HEK293 (cell line): ENCODE measurements at regions not wholly inside any gene's neighbourhood (a gene's known extent, or its start where the extent isn't known, plus 50 kb on each side); places are given as distances from the start of the nearest gene placed in this dataset.
A peak's percentile ranks its signal among the peaks of the same experiment; 100 is the strongest.
"Not testable (repeated sequence)": the region's sequence is repeated elsewhere in the genome, so short reads cannot be mapped to it uniquely, and the experiment has no call there.

Experiments used
- CTCF ChIA-PET: fragments of 350-600 bp; formaldehyde crosslinking; extraction: SDS; loops from one replicate; lab custom pipeline; 2021; ENCODE audit warnings: antibody characterized with exemption; lab: Yijun Ruan, JAX
- POLR2A ChIA-PET: fragments of 300-600 bp; formaldehyde crosslinking; extraction: SDS; loops from one replicate; lab custom pipeline; 2020; ENCODE audit warnings: antibody characterized with exemption, inconsistent platforms; lab: Yijun Ruan, JAX
- H3K27ac ChIP-seq: fragments of 200-500 bp; sonication (Bioruptor generic); 2 replicates; pipeline ENCODE4 v1.5.1; 2014; ENCODE audit warnings: low read depth, low read length, control low read depth, inconsistent platforms; ENCODE audit errors: extremely low read depth
- H3K36me3 ChIP-seq, 2 experiments: fragments of 200-500 bp in 1 of 2; sonication (Bioruptor generic) in 1 of 2; 1 replicate in 1 of 2; 2 replicates in 1 of 2; pipeline ENCODE4 v1.5.1; 2014 to 2017; ENCODE audit warnings: inconsistent platforms in 2 of 2, low read length in 2 of 2; ENCODE audit not compliant: control insufficient read depth in 2 of 2, insufficient read depth in 1 of 2
- H3K4me1 ChIP-seq: fragments of 200-500 bp; sonication (Bioruptor generic); 2 replicates; pipeline ENCODE4 v1.5.1; 2014; ENCODE audit warnings: mild to moderate bottlenecking, low read length, inconsistent platforms; ENCODE audit not compliant: control insufficient read depth, insufficient read depth
- H3K4me3 ChIP-seq: 2 replicates; pipeline ENCODE4 v1.5.1; 2011; ENCODE audit warnings: low read depth, mild to moderate bottlenecking, control low read depth, low read length, moderate library complexity
- H3K9me3 ChIP-seq: fragments of 200-500 bp; sonication (Bioruptor generic); 2 replicates; pipeline ENCODE4 v1.5.1; 2014; ENCODE audit warnings: low read depth, low read length, inconsistent platforms; ENCODE audit not compliant: control insufficient read depth, insufficient read depth
- REST ChIP-seq: fragments of 450-650 bp; formaldehyde crosslinking; IDR thresholded peaks from 2 replicates; pipeline ENCODE4 v1.5.1; 2016; ENCODE audit warnings: missing biosample characterization, missing genetic modification characterization
- ZBTB48 ChIP-seq: fragments of 450-650 bp; formaldehyde crosslinking; IDR thresholded peaks from 2 replicates; pipeline ENCODE4 v1.5.1; 2016; ENCODE audit warnings: missing biosample characterization, missing genetic modification characterization

GRCh38 chr11:67847896-67848875 lies 155.7 kb downstream of the UNC93B1 start:
- POLR2A ChIA-PET, H3K9me3 ChIP-seq, H3K4me3 ChIP-seq, H3K36me3 ChIP-seq, H3K27ac ChIP-seq, H3K4me1 ChIP-seq: not testable (repeated sequence)
- CTCF ChIA-PET, result interaction anchor here (0.8 kb wide), 1 partner anchor 107 kb away, joined by 3 read pairs; no protein-coding TSS in a partner anchor
- TF ChIP-seq ZBTB48 (tag by site-specific recombination), result peak; percentile 45; the same call in 1 of the 2 replicates

- H3K9me3 ChIP-seq, H3K4me1 ChIP-seq, CTCF ChIA-PET, H3K4me3 ChIP-seq, H3K36me3 ChIP-seq, POLR2A ChIA-PET, H3K27ac ChIP-seq: not testable (repeated sequence)
- TF ChIP-seq REST (tag by site-specific recombination), result peak; percentile 49
Observed at GRCh38 chr11:67846303-67846702, 157.6 kb downstream of the UNC93B1 start.

- H3K27ac ChIP-seq, H3K36me3 ChIP-seq, H3K9me3 ChIP-seq, H3K4me1 ChIP-seq, POLR2A ChIA-PET, H3K4me3 ChIP-seq: not testable (repeated sequence)
- CTCF ChIA-PET, result interaction anchor here (0.7 kb wide), 1 partner anchor 160 kb away, joined by 3 read pairs; no protein-coding TSS in a partner anchor
Observed at GRCh38 chr11:67845296-67845695, 158.6 kb downstream of the UNC93B1 start.

- CTCF ChIA-PET, POLR2A ChIA-PET, H3K27ac ChIP-seq, H3K4me3 ChIP-seq, H3K36me3 ChIP-seq, H3K4me1 ChIP-seq, H3K9me3 ChIP-seq: not testable (repeated sequence)
Observed at GRCh38 chr11:67840599-67840998, 163.3 kb downstream of the UNC93B1 start.

GRCh38 chr11:67830152-67830551 lies 155.7 kb upstream of the ALDH3B2 start:
- H3K27ac ChIP-seq, H3K4me3 ChIP-seq, H3K9me3 ChIP-seq, CTCF ChIA-PET, H3K4me1 ChIP-seq, H3K36me3 ChIP-seq, POLR2A ChIA-PET: not testable (repeated sequence)

- CTCF ChIA-PET, result interaction anchor here (0.7 kb wide), 1 partner anchor 1133 kb away, joined by 3 read pairs; no protein-coding TSS in a partner anchor
- H3K4me1 ChIP-seq, H3K9me3 ChIP-seq, H3K4me3 ChIP-seq, POLR2A ChIA-PET, H3K36me3 ChIP-seq: not testable (repeated sequence)
- 0 out of 2 replicates have a peak overlapping the region, but pooled peaks have one; percentile 31 for H3K27ac ChIP-seq
Observed at GRCh38 chr11:67826951-67827296, 152.5 kb upstream of the ALDH3B2 start.
